B cell (primary cell): ENCODE measurements at regions not wholly inside any gene's neighbourhood (a gene's known extent, or its start where the extent isn't known, plus 50 kb on each side); places are given as distances from the start of the nearest gene placed in this dataset.

Source experiments
- EZH2 ChIP-seq: IDR thresholded peaks from 2 replicates; pipeline ENCODE4 v1.6.1; 2012; ENCODE audit warnings: borderline replicate concordance, low read depth, mild to moderate bottlenecking, moderate library complexity, low read length; ENCODE audit not compliant: insufficient read depth, poor library complexity, severe bottlenecking
- TF ChIP-seq, protein P1 (sequence below): fragments of 200-600 bp; IDR thresholded peaks from one replicate; pipeline ENCODE4 v1.8.0; 2022; ENCODE audit warnings: antibody characterized with exemption, mild to moderate bottlenecking

DNA sequence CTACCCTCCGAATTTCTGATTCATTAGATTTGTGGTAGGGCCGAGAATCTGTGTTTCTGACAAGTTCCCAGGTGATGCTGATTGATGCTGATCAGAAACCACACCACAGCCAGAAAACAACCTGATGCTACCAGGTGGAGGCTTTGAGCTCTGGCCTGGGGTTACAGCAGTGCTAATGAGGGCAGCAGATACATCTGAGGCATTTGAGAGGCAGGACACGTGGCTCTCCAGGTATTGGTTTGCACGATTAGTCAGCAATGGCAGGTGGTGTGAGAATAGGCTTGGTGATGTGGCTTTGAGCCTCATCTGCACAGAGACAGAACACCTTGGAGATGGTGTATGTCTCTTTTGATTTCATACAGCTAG is 78.8 kb upstream of the THBS1 start:
- TF ChIP-seq, protein P1, sequence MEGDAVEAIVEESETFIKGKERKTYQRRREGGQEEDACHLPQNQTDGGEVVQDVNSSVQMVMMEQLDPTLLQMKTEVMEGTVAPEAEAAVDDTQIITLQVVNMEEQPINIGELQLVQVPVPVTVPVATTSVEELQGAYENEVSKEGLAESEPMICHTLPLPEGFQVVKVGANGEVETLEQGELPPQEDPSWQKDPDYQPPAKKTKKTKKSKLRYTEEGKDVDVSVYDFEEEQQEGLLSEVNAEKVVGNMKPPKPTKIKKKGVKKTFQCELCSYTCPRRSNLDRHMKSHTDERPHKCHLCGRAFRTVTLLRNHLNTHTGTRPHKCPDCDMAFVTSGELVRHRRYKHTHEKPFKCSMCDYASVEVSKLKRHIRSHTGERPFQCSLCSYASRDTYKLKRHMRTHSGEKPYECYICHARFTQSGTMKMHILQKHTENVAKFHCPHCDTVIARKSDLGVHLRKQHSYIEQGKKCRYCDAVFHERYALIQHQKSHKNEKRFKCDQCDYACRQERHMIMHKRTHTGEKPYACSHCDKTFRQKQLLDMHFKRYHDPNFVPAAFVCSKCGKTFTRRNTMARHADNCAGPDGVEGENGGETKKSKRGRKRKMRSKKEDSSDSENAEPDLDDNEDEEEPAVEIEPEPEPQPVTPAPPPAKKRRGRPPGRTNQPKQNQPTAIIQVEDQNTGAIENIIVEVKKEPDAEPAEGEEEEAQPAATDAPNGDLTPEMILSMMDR, result no peak
- TF ChIP-seq EZH2, result no peak
